BJ (cell line): ENCODE measurements at regions not wholly inside any gene's neighbourhood (a gene's known extent, or its start where the extent isn't known, plus 50 kb on each side); places are given as distances from the start of the nearest gene placed in this dataset.

Source experiments
- CTCF ChIA-PET: fragments of 350-600 bp; formaldehyde crosslinking; extraction: SDS; loops from one replicate; lab custom pipeline; 2021; ENCODE audit warnings: antibody characterized with exemption, inconsistent platforms; lab: Yijun Ruan, JAX
- POLR2A ChIA-PET: fragments of 300-600 bp; sonication (Branson Sonifier 250); formaldehyde crosslinking; extraction: SDS; loops from one replicate; lab custom pipeline; 2021; ENCODE audit warnings: antibody characterized with exemption; lab: Charles Lee
- DNase-seq: peaks from one replicate; pipeline ENCODE4 v3.0.0-alpha.2; 2011; ENCODE audit warnings: low read depth
- H3K27me3 ChIP-seq: 2 replicates; pipeline ENCODE4 v1.6.0; 2011; ENCODE audit warnings: low read length; ENCODE audit not compliant: control insufficient read depth, insufficient read depth
- H3K36me3 ChIP-seq: 2 replicates; pipeline ENCODE4 v1.5.1; 2011; ENCODE audit warnings: low read length; ENCODE audit not compliant: control insufficient read depth, insufficient read depth
- H3K4me3 ChIP-seq: 2 replicates; pipeline ENCODE4 v1.5.1; 2011; ENCODE audit warnings: low read depth, mild to moderate bottlenecking, control low read depth, low read length
- CTCF ChIP-seq: IDR thresholded peaks from 2 replicates; pipeline ENCODE4 v1.5.1; 2011; ENCODE audit warnings: low read depth, mild to moderate bottlenecking, control low read depth, inconsistent platforms, low read length, moderate library complexity; ENCODE audit not compliant: insufficient read depth

GRCh38 chr1:224791362-224791941 is 138.0 kb upstream of the DNAH14 start:
- Histone ChIP-seq H3K27me3 (no peaks in the 10 kb centered on the region), H3K4me3 (no peak overlapping the region), H3K36me3 (no peaks in the 10 kb centered on the region)
- POLR2A ChIA-PET = interaction anchor here (0.6 kb wide), 1 partner anchor 726 kb away, joined by 4 read pairs; no protein-coding TSS in a partner anchor
- CTCF ChIA-PET = no interaction called here
- no peak for TF ChIP-seq CTCF
- DNase-seq = no peak

GRCh38 chr1:224795591-224795990 is 133.9 kb upstream of the DNAH14 start:
- DNase-seq = no peak
- ChIA-PET POLR2A (no interaction called here), CTCF (no interaction called here)
- no peaks in the 10 kb centered on the region for H3K36me3 ChIP-seq
- no peak overlapping the region for H3K4me3 ChIP-seq
- no peak for TF ChIP-seq CTCF
- H3K27me3 ChIP-seq = no peaks in the 10 kb centered on the region

GRCh38 chr1:224799083-224799482 is 130.4 kb upstream of the DNAH14 start:
- ChIA-PET CTCF (interaction anchor here (0.9 kb wide), 1 partner anchor 13 kb away, joined by 3 read pairs; no protein-coding TSS in a partner anchor), POLR2A (no interaction called here)
- no peaks in the 10 kb centered on the region for H3K36me3 ChIP-seq
- no peak for TF ChIP-seq CTCF
- no peak for DNase-seq
- H3K27me3 ChIP-seq = no peaks in the 10 kb centered on the region; the same call in 1 of the 2 replicates
- no peak overlapping the region for H3K4me3 ChIP-seq

GRCh38 chr1:224800486-224801119 is 128.9 kb upstream of the DNAH14 start:
- no peak for DNase-seq
- Histone ChIP-seq H3K4me3 (no peak overlapping the region), H3K36me3 (no peaks in the 10 kb centered on the region), H3K27me3 (no peaks in the 10 kb centered on the region; the same call in 1 of the 2 replicates)
- ChIA-PET POLR2A (no interaction called here), CTCF (no interaction called here)
- TF ChIP-seq CTCF = no peak

GRCh38 chr1:224801844-224802490 is 127.5 kb upstream of the DNAH14 start:
- TF ChIP-seq CTCF = no peak
- no peak overlapping the region for H3K4me3 ChIP-seq
- ChIA-PET POLR2A (no interaction called here), CTCF (no interaction called here)
- peaks cover 1% of the 10 kb centered on the region; the same call in 1 of the 2 replicates for H3K27me3 ChIP-seq
- DNase-seq = no peak
- no peaks in the 10 kb centered on the region for H3K36me3 ChIP-seq
